WI38 (cell line): ENCODE measurements at regions not wholly inside any gene's neighbourhood (a gene's known extent, or its start where the extent isn't known, plus 50 kb on each side); places are given as distances from the start of the nearest gene placed in this dataset.

ENCODE experiments used
- H3K4me3 ChIP-seq: 2 replicates; pipeline ENCODE4 v1.5.1; 2011; ENCODE audit warnings: low read depth, mild to moderate bottlenecking, control low read depth, low read length
- TF ChIP-seq, protein P1 (sequence below): IDR thresholded peaks from 2 replicates; pipeline ENCODE4 v1.5.1; 2012; ENCODE audit warnings: low read depth, mild to moderate bottlenecking, control low read depth, low read length

DNA sequence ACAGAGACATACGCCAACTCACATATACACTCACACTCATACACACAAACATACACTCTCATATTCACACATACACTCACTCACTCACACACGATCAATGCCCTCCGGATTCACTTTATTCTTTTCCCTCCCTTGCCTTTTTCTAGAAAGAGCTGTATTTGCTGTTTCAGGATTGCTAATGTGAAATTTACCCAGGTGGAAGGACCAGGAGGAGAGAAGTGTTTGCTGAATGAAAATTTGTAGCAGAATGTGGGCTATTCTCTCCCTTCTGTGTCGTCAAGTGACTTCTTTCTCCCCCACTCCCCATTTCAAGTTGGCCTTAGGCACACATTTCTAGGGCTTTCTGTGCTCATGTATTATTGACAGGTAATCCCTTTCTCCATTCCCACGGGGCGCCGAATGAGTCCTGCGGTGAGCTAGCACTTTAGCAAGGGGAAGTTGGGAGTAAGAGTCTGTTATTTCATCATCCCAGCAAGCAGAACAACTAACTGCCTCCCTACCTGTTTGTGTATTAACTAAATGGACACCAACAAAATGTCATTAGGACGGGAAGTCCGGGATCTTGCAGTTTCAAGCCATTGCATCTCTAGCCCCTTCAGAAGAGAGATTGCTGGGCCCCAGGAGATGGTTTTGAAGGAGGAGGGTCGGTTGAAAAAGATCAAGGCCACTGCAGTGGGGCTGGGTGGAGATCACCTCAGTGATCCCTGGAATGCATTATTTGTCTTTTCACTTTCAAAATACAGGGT lies 97.1 kb upstream of the TAF11L2 start:
- H3K4me3 ChIP-seq: no peak overlapping the region
- TF ChIP-seq, protein P1, sequence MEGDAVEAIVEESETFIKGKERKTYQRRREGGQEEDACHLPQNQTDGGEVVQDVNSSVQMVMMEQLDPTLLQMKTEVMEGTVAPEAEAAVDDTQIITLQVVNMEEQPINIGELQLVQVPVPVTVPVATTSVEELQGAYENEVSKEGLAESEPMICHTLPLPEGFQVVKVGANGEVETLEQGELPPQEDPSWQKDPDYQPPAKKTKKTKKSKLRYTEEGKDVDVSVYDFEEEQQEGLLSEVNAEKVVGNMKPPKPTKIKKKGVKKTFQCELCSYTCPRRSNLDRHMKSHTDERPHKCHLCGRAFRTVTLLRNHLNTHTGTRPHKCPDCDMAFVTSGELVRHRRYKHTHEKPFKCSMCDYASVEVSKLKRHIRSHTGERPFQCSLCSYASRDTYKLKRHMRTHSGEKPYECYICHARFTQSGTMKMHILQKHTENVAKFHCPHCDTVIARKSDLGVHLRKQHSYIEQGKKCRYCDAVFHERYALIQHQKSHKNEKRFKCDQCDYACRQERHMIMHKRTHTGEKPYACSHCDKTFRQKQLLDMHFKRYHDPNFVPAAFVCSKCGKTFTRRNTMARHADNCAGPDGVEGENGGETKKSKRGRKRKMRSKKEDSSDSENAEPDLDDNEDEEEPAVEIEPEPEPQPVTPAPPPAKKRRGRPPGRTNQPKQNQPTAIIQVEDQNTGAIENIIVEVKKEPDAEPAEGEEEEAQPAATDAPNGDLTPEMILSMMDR: no peak

DNA sequence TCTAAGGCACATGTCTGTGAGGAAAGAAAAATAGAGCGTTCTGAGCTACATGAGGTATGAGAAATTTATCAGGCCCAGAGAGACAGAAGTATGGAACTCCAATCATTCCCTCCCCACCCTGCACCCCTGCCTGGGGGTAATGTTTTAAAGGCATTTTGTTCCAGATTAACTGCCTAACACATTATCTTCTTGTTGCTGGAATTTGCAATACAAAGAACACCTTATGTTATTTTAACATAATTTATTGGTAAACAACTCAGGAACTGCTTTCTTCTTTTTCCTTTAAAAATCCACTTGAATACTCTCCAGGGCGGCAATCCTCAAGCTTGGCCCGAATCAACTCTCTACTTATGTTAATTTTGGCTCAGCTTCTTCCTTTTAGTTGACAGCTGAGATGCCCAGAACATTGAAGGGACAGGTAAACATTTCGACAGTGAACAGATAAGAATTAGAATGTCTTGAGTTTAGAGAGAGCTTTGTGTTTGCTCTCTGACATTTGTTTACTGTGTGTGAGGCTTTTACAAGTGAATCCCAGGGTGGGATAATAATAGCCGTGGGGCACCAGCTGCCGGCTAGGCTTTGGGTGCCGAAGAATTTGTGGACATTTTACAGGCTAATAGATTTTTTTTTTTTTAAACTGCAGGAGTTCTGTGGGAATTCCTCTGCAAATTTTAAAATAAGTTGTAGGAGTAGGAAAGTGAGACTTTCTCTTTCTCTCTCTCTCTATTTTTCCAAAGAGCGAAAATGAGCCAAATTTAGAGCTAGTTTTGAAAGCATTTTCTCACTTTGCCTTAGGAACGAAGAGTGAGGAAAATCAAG lies 96.4 kb upstream of the TAF11L2 start:
- TF ChIP-seq, protein P1: no peak
- no peak overlapping the region for H3K4me3 ChIP-seq

DNA sequence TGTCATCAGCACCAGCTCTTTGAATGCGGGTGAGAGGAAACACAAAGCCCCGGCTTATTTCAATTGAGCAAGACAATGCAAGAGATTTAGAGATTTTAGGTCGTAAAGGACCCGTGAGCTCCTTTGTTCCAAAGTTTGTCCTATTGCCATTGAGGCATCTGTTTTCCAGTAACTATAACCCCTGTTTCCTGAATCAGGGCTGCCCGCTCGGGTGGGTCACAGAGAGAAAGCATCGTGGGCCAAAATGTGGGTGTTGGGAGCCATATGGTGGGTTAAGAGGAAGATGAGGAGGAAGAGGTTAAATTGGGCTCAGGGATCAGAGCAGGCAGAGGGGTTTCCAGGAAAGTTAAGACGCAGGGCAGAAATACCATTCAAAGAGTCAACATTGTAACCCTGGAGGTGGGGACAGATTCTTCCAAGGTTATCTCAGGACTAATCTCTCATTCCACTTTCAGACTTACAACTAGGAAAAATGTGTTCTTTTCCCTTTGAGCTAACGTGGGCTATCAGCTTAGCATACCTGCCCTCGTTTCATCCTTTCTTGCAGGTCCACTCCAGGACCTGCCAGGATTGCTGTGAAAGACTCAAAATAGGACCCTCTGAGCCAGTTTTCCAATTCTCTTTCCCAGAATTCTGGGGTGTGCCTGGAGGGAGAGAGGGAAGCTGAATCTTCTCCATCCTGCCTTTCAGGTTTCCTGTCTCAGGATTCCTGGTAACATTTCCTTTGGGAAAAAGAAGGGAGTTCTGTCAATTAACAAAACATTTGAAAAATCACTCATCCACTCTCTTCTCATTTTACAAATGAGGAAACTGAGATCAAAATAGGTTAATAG lies 95.5 kb upstream of the TAF11L2 start:
- TF ChIP-seq, protein P1: no peak
- H3K4me3 ChIP-seq: no peak overlapping the region

DNA sequence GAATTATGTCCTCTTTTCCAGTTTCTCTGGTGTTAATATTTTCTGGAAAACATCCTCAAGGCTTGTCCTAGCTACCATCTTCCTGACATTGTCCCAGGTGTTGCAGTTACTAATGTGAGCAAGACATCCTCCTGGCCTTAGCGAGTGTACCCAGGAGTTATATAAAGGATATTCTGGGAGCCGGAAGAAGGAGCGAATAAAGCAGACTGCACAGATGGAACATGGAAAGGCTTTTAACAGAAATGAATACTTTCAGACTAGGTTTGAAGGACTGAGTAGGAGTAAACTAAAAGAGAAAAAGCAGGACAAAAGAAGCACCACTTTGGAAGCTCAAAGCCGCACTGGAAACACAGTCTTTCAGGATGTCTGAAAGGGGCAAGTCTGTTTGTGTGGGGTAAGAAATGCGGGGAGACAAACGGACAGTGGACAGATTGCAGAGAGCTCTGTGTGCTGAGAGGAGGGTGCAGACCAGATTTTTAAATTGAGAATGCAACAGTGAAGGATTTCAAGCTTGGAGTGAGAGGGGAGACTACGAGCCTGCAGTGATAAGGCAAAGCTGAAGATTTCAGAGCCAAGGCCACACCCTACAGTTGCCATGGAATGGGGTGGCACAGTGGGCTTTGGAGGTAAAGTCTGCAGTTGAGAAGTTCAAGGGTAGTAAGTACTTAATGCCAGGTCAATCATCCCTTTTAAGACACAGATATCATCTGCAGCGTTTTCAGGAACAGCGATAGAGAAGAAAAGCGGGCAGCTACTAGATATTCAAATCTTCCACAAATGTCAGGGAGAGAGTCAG lies 94.1 kb upstream of the TAF11L2 start:
- H3K4me3 ChIP-seq: no peak overlapping the region

DNA sequence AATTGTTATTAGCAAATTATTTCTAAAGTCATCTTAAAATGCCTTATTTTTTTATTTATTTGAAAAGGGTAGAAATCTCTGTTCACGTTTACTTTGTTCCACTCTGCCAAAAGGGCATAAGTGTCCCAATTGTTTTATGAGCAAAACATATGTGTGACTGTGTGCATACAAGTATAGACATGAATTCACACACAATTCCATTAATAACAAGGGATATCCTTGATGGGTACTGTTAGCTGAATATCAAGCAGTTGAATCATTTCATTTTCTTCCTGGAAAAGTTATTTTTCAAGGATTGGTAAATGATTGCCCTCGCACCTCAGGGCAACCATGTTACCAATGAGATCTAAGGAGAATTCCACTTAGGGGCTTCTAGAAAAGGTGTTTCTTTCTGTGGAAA lies 92.1 kb upstream of the TAF11L2 start:
- TF ChIP-seq, protein P1: no peak
- no peak overlapping the region for H3K4me3 ChIP-seq

More for the DNA sequence above, 94.1 kb upstream of the TAF11L2 start:
- TF ChIP-seq, protein P1: no peak

DNA sequence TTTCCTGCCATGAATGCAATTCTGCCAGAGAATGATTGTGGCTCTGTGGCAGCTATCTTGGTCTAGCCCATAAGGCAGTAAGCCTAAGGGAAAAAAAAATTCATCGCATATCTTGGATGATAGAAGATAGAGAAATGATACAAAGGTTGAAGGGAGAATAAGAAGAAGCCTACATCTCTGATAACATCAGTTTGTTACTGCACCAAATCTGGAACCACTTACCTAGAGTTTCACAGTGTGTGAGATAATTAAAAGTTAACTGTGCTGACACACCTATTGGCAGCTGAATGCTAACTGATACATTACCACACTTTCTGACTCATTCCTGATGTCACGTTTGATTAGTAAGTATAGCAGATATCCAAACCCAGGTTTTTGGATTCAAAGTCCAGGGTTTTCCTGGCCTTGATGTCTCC lies 91.6 kb upstream of the TAF11L2 start:
- TF ChIP-seq, protein P1: no peak
- H3K4me3 ChIP-seq: no peak overlapping the region
